GM12873 (cell line): ENCODE measurements at regions not wholly inside any gene's neighbourhood (a gene's known extent, or its start where the extent isn't known, plus 50 kb on each side); places are given as distances from the start of the nearest gene placed in this dataset.

Experiments
- CTCF ChIP-seq: IDR thresholded peaks from 2 replicates; pipeline ENCODE4 v1.5.1; 2012; ENCODE audit warnings: low read depth, mild to moderate bottlenecking, moderate library complexity, low read length, control low read depth; ENCODE audit not compliant: insufficient read depth; ENCODE audit errors: missing control alignments

GRCh38 chr5:124521461-124522230 lies 224.8 kb downstream of the ZNF608 start:
- TF ChIP-seq CTCF = no peak

- no peak for TF ChIP-seq CTCF
These were observed 227.0 kb downstream of the ZNF608 start for GRCh38 chr5:124519396-124519795.

DNA sequence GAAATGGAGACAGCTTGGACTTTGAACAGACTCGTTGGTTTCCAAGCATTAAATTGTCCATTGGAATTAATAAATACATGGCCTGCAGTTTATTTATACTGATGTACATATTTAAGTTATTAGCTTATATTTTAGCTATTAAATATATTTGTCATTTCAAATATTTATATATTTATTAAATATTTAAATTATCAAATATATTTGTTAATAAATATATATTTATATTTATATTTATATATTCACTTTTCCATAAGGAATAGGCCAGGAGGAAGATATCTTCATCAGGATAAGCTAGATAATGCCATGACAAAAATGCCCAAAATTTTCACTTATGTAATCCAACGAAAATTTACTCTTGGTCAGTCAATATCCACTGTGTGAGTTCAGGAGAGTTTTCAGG lies 229.9 kb downstream of the ZNF608 start:
- no peak for TF ChIP-seq CTCF

- TF ChIP-seq CTCF = no peak
These were observed 230.8 kb downstream of the ZNF608 start for GRCh38 chr5:124515497-124516245.

DNA sequence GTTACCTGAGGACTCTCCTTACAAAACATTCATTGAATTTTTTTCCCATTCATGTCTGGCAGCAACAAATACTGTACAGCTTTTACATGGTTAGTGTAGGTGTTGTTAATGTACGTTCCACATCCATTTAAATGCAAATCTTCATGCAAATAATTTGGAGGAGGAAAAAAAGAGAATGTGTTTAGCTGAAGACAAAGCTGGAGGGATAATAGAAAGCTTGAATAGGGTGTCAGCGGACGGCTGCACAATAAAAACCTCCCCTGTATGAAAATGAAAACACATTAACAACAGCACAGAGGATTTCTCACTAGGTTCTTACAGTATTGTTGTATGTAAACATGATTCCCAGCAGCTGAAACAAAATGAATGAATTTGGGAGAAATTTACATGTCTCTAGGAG lies 231.5 kb downstream of the ZNF608 start:
- TF ChIP-seq CTCF = no peak

DNA sequence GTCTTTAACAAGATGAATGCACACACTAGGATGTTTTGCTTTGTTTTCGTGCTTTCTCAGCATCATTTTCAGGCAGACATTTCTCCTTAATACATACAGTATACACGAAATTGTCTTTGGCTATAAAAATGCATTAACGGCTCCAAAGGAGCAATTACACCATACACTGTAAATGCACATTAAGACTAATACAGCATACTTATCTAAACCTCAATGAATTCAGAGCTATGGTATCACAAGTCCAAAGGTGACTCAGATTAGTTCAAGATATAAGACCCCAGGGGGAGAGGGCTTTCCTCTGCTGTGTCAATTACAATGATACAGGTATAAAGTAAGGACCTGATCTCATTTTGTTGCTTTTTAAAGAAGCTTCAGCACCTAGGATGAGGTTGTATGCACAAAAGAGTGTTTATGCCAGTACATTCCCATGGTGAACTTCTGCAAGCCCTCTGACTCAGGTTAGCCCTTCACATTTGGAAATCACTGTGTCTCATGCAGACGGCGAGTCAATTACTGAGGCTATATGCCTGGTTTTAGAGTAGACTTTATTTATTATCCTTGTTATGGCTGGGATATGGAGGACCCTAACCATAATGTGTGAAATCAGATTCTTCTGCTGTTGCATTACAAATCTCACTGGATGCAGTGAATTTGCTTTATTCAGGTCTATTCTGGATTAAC lies 233.3 kb downstream of the ZNF608 start:
- TF ChIP-seq CTCF = no peak

- TF ChIP-seq CTCF = no peak
These were observed 234.2 kb downstream of the ZNF608 start for GRCh38 chr5:124512236-124512635.
